ENCODE measurements at regions not wholly inside any gene's neighbourhood (a gene's known extent, or its start where the extent isn't known, plus 50 kb on each side); places are given as distances from the start of the nearest gene placed in this dataset.

- no peaks in the 10 kb centered on the region for H3K27me3 ChIP-seq (ENCODE audit: insufficient read depth, low read depth, low read length)
- H2AFZ ChIP-seq (ENCODE audit: low read depth, low read length): no peak overlapping the region
- H3F3A ChIP-seq (ENCODE audit: insufficient read depth, low read length, poor library complexity, severe bottlenecking): no peaks in the 10 kb centered on the region
- no peak overlapping the region for H3K27ac ChIP-seq (ENCODE audit: low read length)
- TF ChIP-seq SMC3 (conservative IDR thresholded peaks at IDR 0.05; ENCODE audit: poor library complexity) (no peak), REST (IDR thresholded peaks at IDR 0.05; ENCODE audit: borderline replicate concordance) (no peak), EP300 (conservative IDR thresholded peaks at IDR 0.05; ENCODE audit: poor library complexity, severe bottlenecking) (no peak), MXI1 (conservative IDR thresholded peaks at IDR 0.05; ENCODE audit: poor library complexity, severe bottlenecking) (no peak), CTCF (IDR thresholded peaks at IDR 0.05; ENCODE audit: poor library complexity, severe bottlenecking) (no peak), TAF1 (IDR thresholded peaks at IDR 0.05; ENCODE audit: low read depth) (no peak), RAD21 (conservative IDR thresholded peaks at IDR 0.05) (no peak), POLR2AphosphoS5 (IDR thresholded peaks at IDR 0.05) (no peak), EZH2 (IDR thresholded peaks at IDR 0.05; ENCODE audit: borderline replicate concordance, insufficient read depth, low read length, poor library complexity, severe bottlenecking) (no peak)
- H3K36me3 ChIP-seq (ENCODE audit: insufficient read depth, low read length): no peaks in the 10 kb centered on the region
- no peaks in the 10 kb centered on the region for H3K9me2 ChIP-seq (ENCODE audit: insufficient read depth, low read length)
- no peaks in the 10 kb centered on the region for H3K9me3 ChIP-seq (ENCODE audit: low read length)
- H4K20me1 ChIP-seq (ENCODE audit: insufficient read depth): no peaks in the 10 kb centered on the region
- no peak overlapping the region for H3K9ac ChIP-seq (ENCODE audit: low read length)
- H3K4me3 ChIP-seq (ENCODE audit: low read length): no peak overlapping the region
- H3K4me2 ChIP-seq (ENCODE audit: low read length): no peak overlapping the region
- H3K79me2 ChIP-seq (replicated peaks; ENCODE audit: insufficient read depth, low read length): no peaks in the 10 kb centered on the region
These were observed 468.9 kb downstream of the KLF12 start for GRCh38 chr13:73665261-73665660.

- no peak for TF ChIP-seq RAD21 (conservative IDR thresholded peaks at IDR 0.05)
- no peak for TF ChIP-seq TAF1 (IDR thresholded peaks at IDR 0.05; ENCODE audit: low read depth)
- TF ChIP-seq CTCF (IDR thresholded peaks at IDR 0.05; ENCODE audit: poor library complexity, severe bottlenecking): no peak
- no peak for TF ChIP-seq MXI1 (conservative IDR thresholded peaks at IDR 0.05; ENCODE audit: poor library complexity, severe bottlenecking)
- TF ChIP-seq SMC3 (conservative IDR thresholded peaks at IDR 0.05; ENCODE audit: poor library complexity): no peak
- TF ChIP-seq POLR2AphosphoS5 (IDR thresholded peaks at IDR 0.05): no peak
- H3K9ac ChIP-seq (ENCODE audit: low read length): no peak overlapping the region
- H3K27me3 ChIP-seq (ENCODE audit: insufficient read depth, low read depth, low read length): no peaks in the 10 kb centered on the region
These were observed 469.4 kb downstream of the KLF12 start for GRCh38 chr13:73664851-73665250.

More at GRCh38 chr13:73664851-73665250, 469.4 kb downstream of the KLF12 start:
- Histone ChIP-seq H3K4me3 (ENCODE audit: low read length) (no peak overlapping the region), H3K9me2 (ENCODE audit: insufficient read depth, low read length) (no peaks in the 10 kb centered on the region), H2AFZ (ENCODE audit: low read depth, low read length) (no peak overlapping the region), H3K36me3 (ENCODE audit: insufficient read depth, low read length) (no peaks in the 10 kb centered on the region), H3F3A (ENCODE audit: insufficient read depth, low read length, poor library complexity, severe bottlenecking) (no peaks in the 10 kb centered on the region), H3K4me2 (ENCODE audit: low read length) (no peak overlapping the region), H3K27ac (ENCODE audit: low read length) (no peak overlapping the region), H4K20me1 (ENCODE audit: insufficient read depth) (no peaks in the 10 kb centered on the region), H3K79me2 (replicated peaks; ENCODE audit: insufficient read depth, low read length) (no peaks in the 10 kb centered on the region), H3K9me3 (ENCODE audit: low read length) (no peaks in the 10 kb centered on the region)

All from neural cell (in vitro differentiated cells).